ENCODE measurements at regions not wholly inside any gene's neighbourhood (a gene's known extent, or its start where the extent isn't known, plus 50 kb on each side); places are given as distances from the start of the nearest gene placed in this dataset.

DNA sequence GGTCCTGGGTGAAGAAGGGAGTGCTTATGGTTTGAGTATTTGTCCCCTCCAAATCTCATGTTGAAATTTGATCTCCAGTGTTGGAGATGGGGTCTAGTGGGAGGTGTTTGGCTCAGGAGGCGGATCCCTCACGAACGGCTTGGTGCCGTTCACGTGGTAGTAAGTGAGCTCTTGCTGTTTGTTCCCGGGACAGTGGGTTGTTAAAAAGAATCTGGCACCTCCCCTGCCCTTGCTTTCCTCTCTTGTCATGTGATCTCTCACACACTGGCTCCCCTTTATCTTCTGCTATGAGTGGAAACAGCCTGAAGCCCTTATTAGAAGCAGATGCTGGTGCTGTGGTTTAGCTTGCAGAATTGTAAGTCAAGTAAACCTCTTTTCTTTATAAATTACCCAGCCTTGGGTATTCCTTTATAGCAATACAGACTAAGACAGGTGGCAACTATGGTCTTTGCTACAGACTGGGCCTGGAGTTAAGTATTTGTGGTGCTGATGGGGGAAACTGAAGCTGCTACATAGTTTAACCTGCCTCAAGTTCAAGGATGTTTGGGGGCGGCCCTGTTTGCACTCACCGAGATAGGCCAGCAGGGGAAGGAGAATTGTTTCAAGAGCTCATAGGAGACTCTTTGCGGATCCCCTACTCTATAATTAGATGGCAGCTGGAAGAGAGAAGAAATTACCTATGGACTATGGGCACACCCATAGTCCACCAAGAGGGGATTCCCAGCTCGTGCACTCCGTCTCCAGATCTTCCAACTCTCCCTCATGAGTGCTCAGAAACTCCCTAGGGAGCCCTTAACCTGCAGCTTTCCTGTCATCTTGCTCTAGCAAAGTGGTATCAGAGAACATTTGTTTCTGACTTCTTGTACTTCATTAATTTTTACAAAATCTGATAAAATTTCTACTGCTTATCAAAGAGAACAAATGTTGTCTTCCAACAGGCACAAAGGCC, 164.6 kb downstream of the SLC15A5 start:
- DNase-seq (ENCODE audit: low spot score) = no peak
- TF ChIP-seq, protein P1, sequence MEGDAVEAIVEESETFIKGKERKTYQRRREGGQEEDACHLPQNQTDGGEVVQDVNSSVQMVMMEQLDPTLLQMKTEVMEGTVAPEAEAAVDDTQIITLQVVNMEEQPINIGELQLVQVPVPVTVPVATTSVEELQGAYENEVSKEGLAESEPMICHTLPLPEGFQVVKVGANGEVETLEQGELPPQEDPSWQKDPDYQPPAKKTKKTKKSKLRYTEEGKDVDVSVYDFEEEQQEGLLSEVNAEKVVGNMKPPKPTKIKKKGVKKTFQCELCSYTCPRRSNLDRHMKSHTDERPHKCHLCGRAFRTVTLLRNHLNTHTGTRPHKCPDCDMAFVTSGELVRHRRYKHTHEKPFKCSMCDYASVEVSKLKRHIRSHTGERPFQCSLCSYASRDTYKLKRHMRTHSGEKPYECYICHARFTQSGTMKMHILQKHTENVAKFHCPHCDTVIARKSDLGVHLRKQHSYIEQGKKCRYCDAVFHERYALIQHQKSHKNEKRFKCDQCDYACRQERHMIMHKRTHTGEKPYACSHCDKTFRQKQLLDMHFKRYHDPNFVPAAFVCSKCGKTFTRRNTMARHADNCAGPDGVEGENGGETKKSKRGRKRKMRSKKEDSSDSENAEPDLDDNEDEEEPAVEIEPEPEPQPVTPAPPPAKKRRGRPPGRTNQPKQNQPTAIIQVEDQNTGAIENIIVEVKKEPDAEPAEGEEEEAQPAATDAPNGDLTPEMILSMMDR (IDR thresholded peaks at IDR 0.05) = no peak
- no peak for ATAC-seq (ENCODE audit: low FRiP score)

DNA sequence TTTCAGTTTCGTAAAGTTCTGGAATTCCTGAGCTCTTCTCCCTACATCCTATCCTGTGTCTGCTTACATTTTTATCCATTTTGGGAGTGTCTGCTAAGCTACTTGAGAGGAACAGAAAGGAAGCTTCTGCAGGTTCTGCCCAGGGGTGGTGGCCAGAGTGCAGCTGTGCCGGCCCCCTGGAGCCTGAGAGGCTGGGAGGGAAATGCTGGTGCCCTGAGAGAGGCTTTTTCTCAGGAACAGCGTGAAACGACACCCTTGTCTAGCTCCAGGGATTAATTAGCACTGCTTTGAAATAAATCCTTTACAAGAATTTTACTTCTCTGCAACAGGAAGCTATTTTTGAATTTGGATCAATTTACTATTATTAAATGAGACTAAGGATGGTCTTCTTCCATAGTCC, 165.4 kb downstream of the SLC15A5 start:
- ATAC-seq (ENCODE audit: low FRiP score) = no peak
- TF ChIP-seq, protein P1 (IDR thresholded peaks at IDR 0.05) = no peak
- DNase-seq (ENCODE audit: low spot score) = no peak

DNA sequence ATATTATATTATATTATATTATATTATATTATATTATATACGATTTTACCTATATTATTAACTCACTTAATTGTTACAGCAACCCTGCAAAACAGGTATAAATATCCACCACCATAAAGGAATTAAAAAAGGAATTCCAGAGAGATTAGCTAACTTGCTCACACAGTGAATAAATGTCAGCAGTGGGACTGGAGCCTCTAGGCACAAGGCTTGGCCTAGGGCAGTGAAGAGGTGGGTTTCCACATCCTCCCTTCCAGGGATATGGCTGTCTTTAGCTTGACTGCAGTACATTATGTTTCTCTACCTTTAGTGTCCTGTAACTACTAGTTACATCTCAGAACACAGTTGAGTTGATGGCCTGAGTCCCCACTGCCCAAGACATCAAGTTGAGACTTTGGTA, 166.9 kb downstream of the SLC15A5 start:
- DNase-seq (ENCODE audit: low spot score) (no peak), ATAC-seq (ENCODE audit: low FRiP score) (no peak)
- TF ChIP-seq, protein P1 (IDR thresholded peaks at IDR 0.05) = no peak

DNA sequence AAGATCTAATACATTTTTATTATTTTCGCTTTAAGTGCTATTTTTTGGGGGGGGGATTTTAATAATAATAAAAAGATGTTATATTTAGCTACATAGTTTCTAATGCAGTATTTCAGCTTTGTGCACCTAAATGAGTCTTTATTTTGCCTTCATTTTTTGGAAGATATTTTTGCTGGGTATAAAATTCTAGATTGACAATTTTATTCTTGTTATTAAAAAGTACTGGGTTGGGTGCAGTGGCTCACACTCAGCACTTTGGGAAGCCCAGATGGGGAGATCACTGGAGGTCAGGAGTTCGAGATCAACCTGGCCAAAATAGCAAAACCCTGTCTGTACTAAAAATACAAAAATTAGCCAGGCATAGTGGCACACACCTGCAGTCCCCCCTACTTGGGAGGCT, 173.6 kb downstream of the SLC15A5 start:
- TF ChIP-seq, protein P1 (IDR thresholded peaks at IDR 0.05) = no peak
- DNase-seq (ENCODE audit: low spot score) = no peak
- no peak for ATAC-seq (ENCODE audit: low FRiP score)

DNA sequence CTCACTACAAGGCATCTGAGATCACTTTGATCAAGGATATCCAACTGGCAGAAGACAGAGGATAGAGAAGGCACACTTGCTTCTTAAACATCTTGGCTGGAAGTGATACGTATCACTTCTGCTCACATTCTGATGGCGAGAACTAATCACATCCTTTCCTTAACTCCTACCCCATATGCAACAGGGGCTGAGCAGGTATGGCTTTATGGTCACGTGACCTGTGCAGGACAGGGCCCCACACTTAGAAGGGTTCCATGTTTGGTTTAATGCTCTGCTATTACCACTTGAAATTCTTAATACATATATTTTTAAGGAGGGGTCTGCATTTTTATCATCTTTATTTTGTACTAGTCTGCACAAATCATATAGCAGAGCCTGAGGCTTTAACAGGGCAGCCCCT, 177.3 kb downstream of the SLC15A5 start:
- TF ChIP-seq, protein P1 (IDR thresholded peaks at IDR 0.05) = no peak
- ATAC-seq (ENCODE audit: low FRiP score) = no peak

DNA sequence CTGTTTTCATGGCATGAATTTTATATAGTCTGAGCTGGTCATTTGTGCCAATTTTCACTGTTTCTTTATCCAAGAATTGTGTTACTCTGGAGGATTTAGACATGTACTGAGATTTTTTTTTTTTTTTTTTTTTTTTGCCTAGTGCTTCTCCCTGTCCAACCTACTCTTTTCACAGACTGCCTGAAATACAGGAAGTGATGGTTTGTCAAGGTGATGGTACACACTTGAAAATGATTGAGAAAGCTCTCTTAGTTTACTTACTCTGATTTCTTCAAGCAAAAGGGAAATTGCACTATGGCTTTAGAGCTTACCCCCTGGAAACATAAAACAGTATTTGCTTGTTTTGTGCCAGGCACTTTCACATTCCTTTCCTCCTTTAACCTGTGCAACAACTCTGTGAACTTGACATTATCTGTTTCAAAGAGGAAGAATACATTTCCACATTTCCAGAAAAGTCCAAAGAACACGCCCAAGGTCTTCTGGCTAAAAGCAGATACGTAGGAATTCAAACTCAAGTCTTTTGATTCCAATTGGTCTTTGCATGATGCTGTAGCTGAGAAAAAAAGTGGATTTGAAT, 181.1 kb downstream of the SLC15A5 start:
- TF ChIP-seq, protein P1 (IDR thresholded peaks at IDR 0.05) = no peak
- ATAC-seq (ENCODE audit: low FRiP score) (no peak), DNase-seq (ENCODE audit: low spot score) (no peak)

More for the DNA sequence above, 177.3 kb downstream of the SLC15A5 start:
- DNase-seq (ENCODE audit: low spot score) = no peak

Data from omental fat pad (tissue), 3 donors.